Keratinocyte (primary cell): ENCODE measurements at regions not wholly inside any gene's neighbourhood (a gene's known extent, or its start where the extent isn't known, plus 50 kb on each side); places are given as distances from the start of the nearest gene placed in this dataset.
"Not testable (repeated sequence)": the region's sequence is repeated elsewhere in the genome, so short reads cannot be mapped to it uniquely, and the experiment has no call there.

ENCODE experiments used
- CTCF ChIP-seq, 3 experiments: IDR thresholded peaks in 1 of 3; conservative IDR thresholded peaks in 1 of 3; optimal IDR thresholded peaks in 1 of 3; 2 replicates in 2 of 3; 3 replicates in 1 of 3; pipeline versions ENCODE3 to v1.5.1; 2011; ENCODE audit warnings: low read length in 3 of 3, mild to moderate bottlenecking in 3 of 3, moderate library complexity in 2 of 3, control low read depth in 1 of 3, inconsistent platforms in 1 of 3; ENCODE audit not compliant: insufficient read depth in 2 of 3; ENCODE audit errors: extremely low read depth in 1 of 3
- EZH2 ChIP-seq: IDR thresholded peaks from one replicate; pipeline ENCODE4 v1.6.1; 2012; ENCODE audit warnings: inconsistent platforms, mild to moderate bottlenecking, low read length, moderate library complexity

GRCh38 chr6:67462725-67463124 lies 1172.4 kb upstream of the ADGRB3 start:
- not testable (repeated sequence) for TF ChIP-seq CTCF (optimal IDR thresholded peaks at IDR 0.05 in 1 of 3, IDR thresholded peaks at IDR 0.05 in 1 of 3, conservative IDR thresholded peaks at IDR 0.05 in 1 of 3; ENCODE audit: extremely low read depth in 1 of 3, insufficient read depth in 2 of 3, low read length in 3 of 3); EZH2
